ES-I3 (cell line): ENCODE measurements at regions not wholly inside any gene's neighbourhood (a gene's known extent, or its start where the extent isn't known, plus 50 kb on each side); places are given as distances from the start of the nearest gene placed in this dataset.

Source experiments
- H3K36me3 ChIP-seq: 2 replicates; pipeline ENCODE4 v1.6.1; 2013; ENCODE audit warnings: mild to moderate bottlenecking, low read length, control low read depth, moderate library complexity; ENCODE audit not compliant: insufficient read depth
- H3K4me1 ChIP-seq: 2 replicates; pipeline ENCODE4 v1.6.1; 2013; ENCODE audit warnings: mild to moderate bottlenecking, control low read depth, low read length; ENCODE audit not compliant: insufficient read depth
- H3K9ac ChIP-seq: 2 replicates; pipeline ENCODE4 v1.6.1; 2013; ENCODE audit warnings: low read depth, mild to moderate bottlenecking, low read length, moderate library complexity
- H3K9me3 ChIP-seq: 2 replicates; pipeline ENCODE4 v1.6.1; 2013; ENCODE audit warnings: mild to moderate bottlenecking, low read length, moderate library complexity; ENCODE audit not compliant: control insufficient read depth, insufficient read depth

- H3K9me3 ChIP-seq = no peaks in the 10 kb centered on the region
- H3K4me1 ChIP-seq = no peaks in the 10 kb centered on the region
- no peaks in the 10 kb centered on the region for H3K36me3 ChIP-seq
- H3K9ac ChIP-seq = no peak overlapping the region
These were observed 54.8 kb upstream of the PAM start for GRCh38 chr5:102700120-102700831.

GRCh38 chr5:102700916-102701315, 54.2 kb upstream of the PAM start:
- H3K9me3 ChIP-seq = no peaks in the 10 kb centered on the region
- no peaks in the 10 kb centered on the region for H3K36me3 ChIP-seq
- H3K9ac ChIP-seq = no peak overlapping the region
- H3K4me1 ChIP-seq = no peaks in the 10 kb centered on the region

GRCh38 chr5:102701748-102702147, 53.4 kb upstream of the PAM start:
- no peaks in the 10 kb centered on the region for H3K4me1 ChIP-seq
- no peak overlapping the region for H3K9ac ChIP-seq

More at GRCh38 chr5:102701748-102702147, 53.4 kb upstream of the PAM start:
- Histone ChIP-seq H3K36me3 (no peaks in the 10 kb centered on the region), H3K9me3 (no peaks in the 10 kb centered on the region)
